GM19023 (cell line): ENCODE measurements at regions not wholly inside any gene's neighbourhood (a gene's known extent, or its start where the extent isn't known, plus 50 kb on each side); places are given as distances from the start of the nearest gene placed in this dataset.
"Not testable (repeated sequence)": the region's sequence is repeated elsewhere in the genome, so short reads cannot be mapped to it uniquely, and the experiment has no call there.

Experiments used
- ATAC-seq: cut with Tn5 transposase; IDR thresholded peaks from one replicate; pipeline ENCODE4 v1.9.1; 2021; ENCODE audit warnings: mild to moderate bottlenecking, moderate library complexity; ENCODE audit not compliant: unreplicated experiment

- not testable (repeated sequence) for ATAC-seq
These were observed 169.7 kb upstream of the FOXD4L5 start for GRCh38 chr9:65454666-65455065.

GRCh38 chr9:65454034-65454433 lies 169.0 kb upstream of the FOXD4L5 start:
- not testable (repeated sequence) for ATAC-seq

GRCh38 chr9:65449886-65450610 lies 165.0 kb upstream of the FOXD4L5 start:
- ATAC-seq, result not testable (repeated sequence)

GRCh38 chr9:65449423-65449822 lies 164.4 kb upstream of the FOXD4L5 start:
- no peak for ATAC-seq

- not testable (repeated sequence) for ATAC-seq
These were observed 162.1 kb upstream of the FOXD4L5 start for GRCh38 chr9:65447146-65447545.

- ATAC-seq, result not testable (repeated sequence)
These were observed 161.0 kb upstream of the FOXD4L5 start for GRCh38 chr9:65445991-65446390.

- ATAC-seq, result no peak
These were observed 159.9 kb upstream of the FOXD4L5 start for GRCh38 chr9:65444943-65445342.

GRCh38 chr9:65442116-65442515 lies 157.1 kb upstream of the FOXD4L5 start:
- ATAC-seq, result not testable (repeated sequence)

- ATAC-seq, result not testable (repeated sequence)
These were observed 156.4 kb upstream of the FOXD4L5 start for GRCh38 chr9:65441324-65441920.

- no peak for ATAC-seq
These were observed 152.7 kb upstream of the FOXD4L5 start for GRCh38 chr9:65437724-65438123.

- no peak for ATAC-seq
These were observed 150.5 kb upstream of the FOXD4L5 start for GRCh38 chr9:65435464-65435863.

- ATAC-seq, result no peak
These were observed 147.8 kb upstream of the FOXD4L5 start for GRCh38 chr9:65432722-65433323.

GRCh38 chr9:65432051-65432450 lies 147.0 kb upstream of the FOXD4L5 start:
- ATAC-seq, result no peak

GRCh38 chr9:65430221-65430620 lies 145.2 kb upstream of the FOXD4L5 start:
- ATAC-seq, result no peak

GRCh38 chr9:65427361-65427760 lies 142.4 kb upstream of the FOXD4L5 start:
- ATAC-seq, result not testable (repeated sequence)

- not testable (repeated sequence) for ATAC-seq
These were observed 141.8 kb upstream of the FOXD4L5 start for GRCh38 chr9:65426813-65427212.

- no peak for ATAC-seq
These were observed 141.2 kb upstream of the FOXD4L5 start for GRCh38 chr9:65426231-65426630.

- not testable (repeated sequence) for ATAC-seq
These were observed 140.2 kb upstream of the FOXD4L5 start for GRCh38 chr9:65425183-65425582.

- not testable (repeated sequence) for ATAC-seq
These were observed 139.5 kb upstream of the FOXD4L5 start for GRCh38 chr9:65424437-65424984.

- not testable (repeated sequence) for ATAC-seq
These were observed 138.9 kb upstream of the FOXD4L5 start for GRCh38 chr9:65423691-65424436.
